HG02981 (cell line): ENCODE measurements at regions not wholly inside any gene's neighbourhood (a gene's known extent, or its start where the extent isn't known, plus 50 kb on each side); places are given as distances from the start of the nearest gene placed in this dataset.

Experiments used
- ATAC-seq: cut with Tn5 transposase; IDR thresholded peaks from one replicate; pipeline ENCODE4 v1.9.1; 2021; ENCODE audit warnings: mild to moderate bottlenecking, moderate library complexity; ENCODE audit not compliant: unreplicated experiment

DNA sequence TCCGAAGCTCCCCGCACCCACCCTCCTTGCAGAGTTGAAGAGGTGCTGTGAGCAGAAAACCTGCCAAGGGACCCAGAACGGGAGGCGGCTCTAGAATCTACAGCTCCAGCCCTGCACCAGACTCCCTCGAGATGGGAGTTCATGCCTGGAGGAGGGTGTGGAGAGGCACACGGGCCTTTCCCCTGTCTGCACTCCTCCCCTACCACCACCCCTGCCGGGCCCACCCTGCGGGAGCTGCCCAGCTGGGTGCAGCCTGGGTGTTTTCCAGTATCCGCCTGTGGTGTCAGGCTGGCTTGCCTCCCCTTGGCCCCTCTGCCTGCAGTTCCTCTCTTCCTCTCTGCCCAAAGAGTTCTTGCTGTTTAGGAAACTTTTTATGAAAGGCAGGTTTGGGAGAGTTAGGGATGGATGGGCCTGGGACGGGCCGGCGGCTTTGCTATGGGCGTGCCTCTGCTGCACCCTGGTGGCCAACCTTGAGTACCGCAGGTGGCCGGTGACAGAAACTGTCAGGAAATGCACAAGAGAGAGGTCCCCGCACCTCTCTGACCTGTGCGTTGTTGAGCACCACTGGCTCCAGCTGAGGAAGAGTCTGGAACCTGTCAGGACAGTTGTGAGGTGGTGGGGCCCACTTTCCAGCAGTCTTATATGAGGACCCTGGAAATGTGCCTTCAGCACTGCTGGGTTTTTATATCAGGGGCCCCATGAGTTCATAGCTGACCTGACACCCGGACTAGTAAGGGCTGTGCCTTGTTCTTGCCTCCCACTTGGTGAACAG is 354.1 kb downstream of the SEC14L1 start:
- no peak for ATAC-seq

DNA sequence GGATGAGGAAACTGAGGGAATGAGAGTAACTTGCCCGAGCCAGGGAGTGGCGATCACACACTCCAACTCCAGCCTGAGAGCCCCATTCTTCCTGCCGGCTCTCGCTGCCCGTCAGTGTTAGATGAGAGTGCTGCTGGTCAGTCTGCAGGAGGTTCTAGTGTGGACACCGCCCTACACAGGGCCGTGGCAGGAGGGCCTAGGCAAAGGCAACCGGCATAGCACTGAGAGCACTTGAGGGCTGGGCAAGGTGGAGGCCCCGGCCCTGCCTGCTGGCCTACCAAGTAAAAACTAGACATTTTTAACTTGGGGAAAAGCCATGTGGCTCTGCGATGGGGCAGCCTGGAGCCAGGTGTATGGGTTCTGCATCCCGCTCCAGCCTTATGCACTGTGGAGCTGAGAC is 354.8 kb downstream of the SEC14L1 start:
- ATAC-seq, result no peak

DNA sequence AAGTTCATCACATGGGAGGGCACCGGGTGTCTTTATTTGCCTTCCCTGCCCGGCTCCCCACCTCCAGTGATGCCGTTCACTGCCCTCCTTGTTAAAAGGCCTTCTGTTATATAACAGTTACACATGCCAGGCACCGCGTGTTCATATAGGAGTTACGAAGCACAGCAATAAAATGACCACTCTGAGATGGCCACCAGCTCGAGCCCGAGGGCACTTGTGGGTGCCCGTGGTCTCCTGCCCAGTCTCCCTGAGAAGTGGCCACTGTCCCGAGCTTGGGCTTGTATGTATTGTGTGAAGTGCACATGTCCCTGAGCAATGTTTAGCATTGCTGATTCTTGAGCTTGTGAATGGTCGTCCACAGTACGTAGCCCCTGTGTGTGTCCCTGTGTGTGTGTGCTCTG is 355.6 kb downstream of the SEC14L1 start:
- no peak for ATAC-seq

- no peak for ATAC-seq
Observed at GRCh38 chr17:77496831-77497577, 356.2 kb downstream of the SEC14L1 start.

DNA sequence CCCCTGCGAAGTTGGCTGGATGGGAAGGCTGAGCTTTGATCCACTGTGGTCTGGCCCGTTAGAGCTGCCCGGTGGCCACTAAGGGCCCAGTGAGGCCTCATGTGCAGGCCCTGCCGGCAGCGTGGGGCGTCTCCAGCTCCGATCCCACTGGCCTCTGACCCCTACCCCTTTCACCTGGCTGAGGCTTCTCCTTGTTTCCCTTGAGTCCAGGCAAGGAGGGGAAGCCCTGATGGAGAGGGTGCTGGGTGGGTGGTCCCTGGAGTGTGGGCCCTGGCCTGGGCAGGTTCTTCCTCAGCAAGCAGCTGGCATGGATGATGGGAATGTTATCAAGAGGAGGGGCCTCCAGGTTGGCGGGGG is 356.8 kb downstream of the SEC14L1 start:
- no peak for ATAC-seq

DNA sequence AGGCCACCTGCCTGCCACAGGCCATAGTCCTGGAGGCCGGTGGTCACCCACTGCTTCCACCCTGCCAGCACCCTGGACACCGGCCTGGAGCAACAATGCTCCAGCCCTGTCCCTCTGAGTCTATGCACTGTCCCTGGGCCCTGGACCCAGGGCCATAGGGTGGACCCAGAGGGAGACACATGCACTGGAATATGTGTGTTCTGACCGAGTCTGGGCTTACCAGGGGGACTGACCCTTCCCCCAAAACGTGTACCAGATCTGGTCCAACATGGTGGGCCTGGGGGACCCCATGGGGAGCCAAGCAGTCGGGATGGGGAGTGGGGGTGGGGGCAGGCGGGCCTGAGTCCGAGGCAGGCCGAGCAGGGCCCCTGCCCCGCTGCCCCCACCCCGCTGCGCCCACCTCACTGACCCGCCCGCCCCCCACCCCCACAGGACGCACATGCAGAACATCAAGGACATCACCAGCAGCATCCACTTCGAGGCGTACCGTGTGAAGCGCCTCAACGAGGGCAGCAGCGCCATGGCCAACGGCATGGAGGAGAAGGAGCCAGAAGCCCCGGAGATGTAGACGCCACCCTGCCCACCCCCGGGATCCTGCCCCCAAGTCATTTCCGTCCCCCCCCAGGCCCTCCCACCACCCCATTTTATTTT is 357.4 kb downstream of the SEC14L1 start:
- ATAC-seq, result no peak

DNA sequence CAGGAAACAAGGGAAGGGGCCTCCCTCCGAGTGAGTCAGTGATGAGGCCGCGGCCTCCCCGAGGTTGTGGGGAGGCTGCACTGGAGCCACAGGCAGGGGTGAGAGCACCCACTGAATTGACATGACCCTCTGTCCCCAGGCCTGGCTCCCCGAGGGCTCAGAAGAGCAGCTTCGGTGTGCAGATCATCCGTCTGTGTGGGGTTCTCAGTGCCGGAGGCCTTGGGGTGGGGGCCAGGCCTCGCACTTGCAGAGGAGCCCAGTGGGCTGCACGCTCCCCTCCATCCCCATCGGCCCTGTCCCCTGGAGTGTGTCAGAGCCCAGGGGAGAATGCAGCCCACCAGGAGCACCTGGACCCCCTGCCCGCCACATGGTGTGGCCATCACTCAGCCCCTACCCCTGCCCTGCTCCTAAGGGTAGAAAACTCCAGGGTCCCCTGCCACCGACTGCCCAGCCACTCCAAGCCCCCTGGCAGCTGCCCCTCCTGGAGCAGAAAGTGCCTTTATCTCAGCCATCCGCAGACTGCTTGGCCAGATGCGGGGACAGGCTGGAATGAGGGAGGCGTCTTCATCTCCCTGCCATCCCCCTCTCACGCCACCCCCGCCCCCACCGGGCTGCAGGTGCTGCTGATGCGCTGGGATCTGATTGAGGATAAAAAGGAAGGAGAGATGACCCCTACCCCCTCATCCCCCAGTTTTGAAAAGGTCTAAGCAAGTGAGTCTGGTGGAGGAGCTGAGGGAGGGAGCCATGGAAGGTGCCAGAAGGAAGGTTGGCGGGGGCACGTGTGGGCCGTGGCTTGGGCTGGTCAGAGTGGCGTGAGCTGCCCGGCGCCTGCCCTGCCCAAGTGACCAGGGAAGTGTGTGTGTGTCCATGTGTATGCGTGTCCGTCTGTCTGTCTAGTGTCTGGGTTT is 358.3 kb downstream of the SEC14L1 start:
- ATAC-seq, result no peak

DNA sequence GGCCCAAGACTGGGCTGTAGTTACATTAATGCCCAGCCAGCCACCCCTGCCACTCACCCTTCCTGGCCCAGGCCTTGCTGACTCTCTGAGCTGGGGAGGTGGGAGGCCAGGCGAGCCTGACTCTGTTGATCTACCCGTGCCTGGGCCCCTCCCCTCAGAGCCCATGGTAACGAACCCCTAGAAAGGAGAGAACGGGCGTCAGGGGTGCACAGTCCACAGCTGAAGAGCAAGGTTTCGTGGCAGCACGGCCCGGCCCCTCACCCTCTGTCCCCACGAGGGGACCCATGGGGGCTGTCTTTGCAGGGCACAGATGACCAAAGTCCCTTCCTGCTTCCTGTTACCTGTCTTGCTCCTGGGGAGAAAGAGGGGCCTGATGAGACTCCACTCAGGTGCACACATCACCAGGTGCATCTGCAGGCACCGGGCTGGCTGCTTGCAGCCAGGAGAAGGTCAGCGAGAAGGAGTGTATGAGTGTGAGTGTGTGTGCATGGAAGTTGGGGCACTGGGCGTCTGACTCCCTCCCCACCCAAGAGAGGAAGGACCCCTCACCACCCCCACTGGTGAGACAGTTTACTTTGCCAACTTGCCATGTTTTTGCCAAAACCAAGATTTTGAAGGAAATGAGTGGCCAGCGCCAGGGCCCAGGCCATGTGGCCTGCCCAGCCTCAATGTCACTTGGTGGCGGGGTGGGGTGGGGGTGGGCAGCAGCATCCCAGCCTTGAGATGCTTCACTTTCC is 359.1 kb downstream of the SEC14L1 start:
- ATAC-seq, result no peak

DNA sequence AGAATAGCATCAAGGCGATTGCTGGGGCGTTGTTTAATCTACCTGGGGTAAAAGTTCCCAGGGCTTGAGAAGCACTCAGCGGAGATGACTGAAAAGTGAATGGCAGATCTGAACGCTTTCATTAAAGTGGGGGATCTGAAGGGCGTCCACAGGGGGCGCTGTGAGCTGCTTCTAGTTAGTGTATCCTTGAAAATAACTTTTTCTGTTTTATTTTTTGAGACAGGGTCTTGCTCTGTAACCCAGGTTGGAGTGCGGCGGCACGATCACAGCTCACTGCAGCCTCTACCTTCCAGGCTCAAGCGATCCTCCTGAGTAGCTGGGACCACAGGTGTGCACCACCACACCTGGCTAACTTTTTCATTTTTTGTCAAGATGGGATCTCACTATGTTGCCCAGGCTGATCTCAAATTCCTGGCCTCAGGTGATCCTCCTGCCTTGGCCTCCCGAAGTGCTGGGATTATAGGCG is 360.4 kb downstream of the SEC14L1 start:
- ATAC-seq, result no peak

DNA sequence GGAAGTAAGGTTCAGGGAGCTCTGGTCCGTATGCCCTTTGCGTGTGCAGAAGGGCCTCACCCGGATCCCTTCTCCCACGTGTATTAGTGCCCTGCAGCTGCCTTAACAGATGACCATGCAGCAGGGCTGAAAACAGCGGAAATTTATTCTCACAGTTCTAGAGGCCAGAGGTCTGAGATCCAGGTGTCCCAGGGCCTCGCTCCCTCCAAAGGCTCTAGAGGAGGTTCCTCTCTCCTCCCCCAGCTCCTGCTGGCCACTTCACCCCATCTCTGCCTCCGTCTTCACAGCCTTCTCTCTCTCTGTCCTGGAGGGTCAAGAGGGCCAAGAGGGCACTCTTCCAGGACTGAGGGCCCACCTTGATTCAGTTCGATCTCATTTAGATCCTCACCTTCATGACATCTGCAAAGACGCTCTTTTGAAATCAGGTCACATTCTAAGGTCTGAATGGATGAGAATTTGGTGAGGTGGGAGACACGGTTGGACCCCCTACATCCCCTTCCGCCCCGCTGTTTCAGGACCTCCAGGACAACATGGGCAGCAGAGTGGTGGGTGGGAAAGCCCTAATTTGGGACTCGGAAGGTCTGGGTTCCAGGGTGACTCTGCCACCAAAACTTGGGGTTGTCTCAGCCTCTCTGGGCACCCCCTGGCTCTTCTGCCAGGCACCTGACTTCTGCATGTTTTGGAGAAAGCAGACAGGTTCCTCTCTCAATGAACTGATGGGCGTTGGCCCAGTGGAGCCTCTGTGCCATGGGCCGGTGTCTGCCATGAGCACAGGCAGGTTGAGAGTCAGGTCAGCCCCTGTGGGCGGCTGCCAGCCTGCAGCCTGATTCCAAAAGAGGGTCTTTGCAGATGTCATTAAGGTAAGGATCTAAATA is 361.2 kb downstream of the SEC14L1 start:
- no peak for ATAC-seq

DNA sequence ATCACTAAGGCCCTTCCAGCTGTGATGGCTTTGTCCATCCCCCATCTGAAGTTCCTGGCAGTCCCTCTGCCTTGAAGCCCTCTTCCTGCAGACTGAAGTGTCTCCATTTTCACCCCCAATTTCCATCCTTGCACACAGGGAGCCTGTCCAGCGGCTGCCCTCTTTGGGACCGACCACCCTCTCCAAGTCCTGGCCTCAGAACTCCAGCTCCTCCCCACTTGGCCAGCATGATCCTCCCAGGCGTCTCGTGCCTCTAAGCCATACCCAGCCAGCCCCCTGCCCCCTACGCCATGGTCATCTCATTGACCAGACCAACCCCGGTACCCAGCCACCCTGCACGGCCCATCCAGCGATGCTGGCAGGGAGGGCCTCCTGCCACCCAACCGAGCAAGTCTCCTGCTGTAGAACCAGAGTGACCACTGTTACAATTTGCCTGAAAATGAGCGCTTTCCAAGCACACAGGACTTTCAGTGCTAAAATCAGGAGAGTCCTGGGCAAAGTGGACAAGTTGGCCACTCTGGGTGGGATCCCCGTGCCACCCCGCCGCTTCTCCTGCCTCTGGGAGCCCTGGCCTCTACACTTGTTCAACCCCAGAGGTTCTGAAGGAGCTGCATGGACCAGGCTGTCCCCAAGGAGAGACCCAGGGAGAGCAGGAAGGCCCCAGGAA is 362.0 kb downstream of the SEC14L1 start:
- no peak for ATAC-seq

- no peak for ATAC-seq
Observed at GRCh38 chr17:77503293-77503655, 362.5 kb downstream of the SEC14L1 start.

DNA sequence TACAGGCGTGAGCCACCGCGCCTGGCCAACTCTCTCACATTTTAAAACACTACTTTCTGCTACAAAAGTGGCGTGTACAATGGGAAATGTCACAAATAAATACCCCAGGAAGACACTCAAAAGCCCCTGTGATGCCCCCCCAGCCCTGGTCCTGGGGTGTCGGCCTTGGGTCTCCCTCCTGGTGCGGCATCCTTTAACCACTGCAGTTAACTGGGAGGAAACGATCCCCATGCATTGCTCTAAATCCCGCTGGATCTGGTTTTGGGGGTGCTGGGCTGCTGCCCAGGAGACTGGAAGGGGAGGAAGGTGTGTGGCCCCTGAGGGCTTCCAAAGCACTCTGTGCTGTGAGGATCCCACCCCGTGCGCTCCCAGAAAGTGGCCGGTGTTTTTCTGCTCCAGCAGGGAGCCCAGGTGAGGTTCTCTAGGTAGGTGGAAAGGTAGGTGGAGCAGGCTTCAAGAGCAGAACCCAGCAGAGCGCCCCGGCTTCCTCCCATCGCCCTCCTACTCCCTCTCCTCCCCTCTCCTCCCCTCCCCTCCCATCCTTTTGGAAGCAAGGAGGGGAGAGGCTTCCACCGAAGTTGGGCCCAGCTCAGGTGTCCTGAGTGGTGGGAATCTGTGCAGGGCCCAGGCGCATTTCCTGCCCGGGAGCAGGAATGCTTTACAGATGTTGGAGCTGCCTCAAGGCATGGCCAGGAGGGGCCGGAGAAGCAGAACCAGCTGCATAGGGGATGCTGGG is 363.3 kb downstream of the SEC14L1 start:
- ATAC-seq, result no peak

DNA sequence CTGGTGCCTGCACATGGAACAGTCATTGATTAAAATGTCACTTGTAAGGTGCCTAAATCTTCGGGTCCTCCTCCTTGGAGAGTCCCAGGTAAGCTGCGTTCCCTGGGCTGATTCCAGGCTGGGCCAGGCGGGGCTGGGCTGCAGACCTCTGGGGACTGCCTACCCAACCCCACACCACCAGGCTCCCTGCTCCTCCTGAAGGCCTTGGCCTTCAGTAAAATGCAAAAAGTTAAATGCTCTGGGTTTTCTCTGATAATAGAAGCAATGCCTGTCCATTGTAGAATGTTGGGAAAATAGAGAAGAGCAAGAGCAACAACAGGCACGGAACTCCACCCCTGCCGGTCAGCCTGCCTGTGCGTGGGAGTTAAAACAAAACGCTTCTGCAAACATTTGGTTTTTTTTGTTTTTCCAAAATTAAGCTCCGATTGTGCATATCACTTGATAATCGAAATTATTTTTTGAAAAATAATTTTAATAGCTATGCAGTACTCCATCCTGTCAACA is 363.9 kb downstream of the SEC14L1 start:
- ATAC-seq, result no peak

- no peak for ATAC-seq
Observed at GRCh38 chr17:77505181-77505639, 364.4 kb downstream of the SEC14L1 start.

GRCh38 chr17:77506371-77506991 is 365.7 kb downstream of the SEC14L1 start:
- ATAC-seq, result no peak
